ENCODE measurements at regions not wholly inside any gene's neighbourhood (a gene's known extent, or its start where the extent isn't known, plus 50 kb on each side); places are given as distances from the start of the nearest gene placed in this dataset.

GRCh38 chr7:125641884-125642283, 712.3 kb upstream of the POT1 start:
- TF ChIP-seq CTCF (IDR thresholded peaks at IDR 0.05 in 4 of 5, conservative IDR thresholded peaks at IDR 0.05 in 1 of 5): no peak
- TF ChIP-seq POLR2A (IDR thresholded peaks at IDR 0.05): no peak

Data from gastrocnemius medialis (tissue), 4 donors.